ENCODE measurements at regions not wholly inside any gene's neighbourhood (a gene's known extent, or its start where the extent isn't known, plus 50 kb on each side); places are given as distances from the start of the nearest gene placed in this dataset.

DNA sequence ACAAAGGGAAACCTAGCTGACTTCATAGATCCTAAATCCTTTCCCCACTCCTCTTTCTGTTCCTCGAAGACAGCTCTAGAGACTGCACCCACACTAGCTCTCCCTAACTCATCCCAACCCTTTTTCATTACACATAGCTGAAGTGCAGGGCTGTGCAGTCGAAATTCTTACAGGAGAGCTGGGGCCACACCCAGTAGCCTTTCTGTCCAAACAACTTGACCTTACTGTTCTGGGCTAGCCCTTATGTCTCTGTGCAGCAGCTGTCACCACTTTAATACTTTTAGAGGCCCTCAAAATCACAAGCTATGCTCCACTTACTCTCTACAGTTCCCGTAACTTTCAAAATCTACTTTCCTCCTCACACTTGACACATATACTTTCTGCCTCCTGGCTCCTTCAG, 666.1 kb upstream of the PKDCC start:
- TF ChIP-seq, protein P1, sequence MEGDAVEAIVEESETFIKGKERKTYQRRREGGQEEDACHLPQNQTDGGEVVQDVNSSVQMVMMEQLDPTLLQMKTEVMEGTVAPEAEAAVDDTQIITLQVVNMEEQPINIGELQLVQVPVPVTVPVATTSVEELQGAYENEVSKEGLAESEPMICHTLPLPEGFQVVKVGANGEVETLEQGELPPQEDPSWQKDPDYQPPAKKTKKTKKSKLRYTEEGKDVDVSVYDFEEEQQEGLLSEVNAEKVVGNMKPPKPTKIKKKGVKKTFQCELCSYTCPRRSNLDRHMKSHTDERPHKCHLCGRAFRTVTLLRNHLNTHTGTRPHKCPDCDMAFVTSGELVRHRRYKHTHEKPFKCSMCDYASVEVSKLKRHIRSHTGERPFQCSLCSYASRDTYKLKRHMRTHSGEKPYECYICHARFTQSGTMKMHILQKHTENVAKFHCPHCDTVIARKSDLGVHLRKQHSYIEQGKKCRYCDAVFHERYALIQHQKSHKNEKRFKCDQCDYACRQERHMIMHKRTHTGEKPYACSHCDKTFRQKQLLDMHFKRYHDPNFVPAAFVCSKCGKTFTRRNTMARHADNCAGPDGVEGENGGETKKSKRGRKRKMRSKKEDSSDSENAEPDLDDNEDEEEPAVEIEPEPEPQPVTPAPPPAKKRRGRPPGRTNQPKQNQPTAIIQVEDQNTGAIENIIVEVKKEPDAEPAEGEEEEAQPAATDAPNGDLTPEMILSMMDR (IDR thresholded peaks at IDR 0.05; ENCODE audit: low read depth, low read length, missing input control): no peak
- TF ChIP-seq, protein P2, sequence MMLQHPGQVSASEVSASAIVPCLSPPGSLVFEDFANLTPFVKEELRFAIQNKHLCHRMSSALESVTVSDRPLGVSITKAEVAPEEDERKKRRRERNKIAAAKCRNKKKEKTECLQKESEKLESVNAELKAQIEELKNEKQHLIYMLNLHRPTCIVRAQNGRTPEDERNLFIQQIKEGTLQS (IDR thresholded peaks at IDR 0.05): no peak
- TF ChIP-seq, protein P3, sequence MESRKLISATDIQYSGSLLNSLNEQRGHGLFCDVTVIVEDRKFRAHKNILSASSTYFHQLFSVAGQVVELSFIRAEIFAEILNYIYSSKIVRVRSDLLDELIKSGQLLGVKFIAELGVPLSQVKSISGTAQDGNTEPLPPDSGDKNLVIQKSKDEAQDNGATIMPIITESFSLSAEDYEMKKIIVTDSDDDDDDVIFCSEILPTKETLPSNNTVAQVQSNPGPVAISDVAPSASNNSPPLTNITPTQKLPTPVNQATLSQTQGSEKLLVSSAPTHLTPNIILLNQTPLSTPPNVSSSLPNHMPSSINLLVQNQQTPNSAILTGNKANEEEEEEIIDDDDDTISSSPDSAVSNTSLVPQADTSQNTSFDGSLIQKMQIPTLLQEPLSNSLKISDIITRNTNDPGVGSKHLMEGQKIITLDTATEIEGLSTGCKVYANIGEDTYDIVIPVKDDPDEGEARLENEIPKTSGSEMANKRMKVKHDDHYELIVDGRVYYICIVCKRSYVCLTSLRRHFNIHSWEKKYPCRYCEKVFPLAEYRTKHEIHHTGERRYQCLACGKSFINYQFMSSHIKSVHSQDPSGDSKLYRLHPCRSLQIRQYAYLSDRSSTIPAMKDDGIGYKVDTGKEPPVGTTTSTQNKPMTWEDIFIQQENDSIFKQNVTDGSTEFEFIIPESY (IDR thresholded peaks at IDR 0.05): no peak
- TF ChIP-seq TAF1 (conservative IDR thresholded peaks at IDR 0.05): no peak
